Osteocyte (in vitro differentiated cells): ENCODE measurements at regions not wholly inside any gene's neighbourhood (a gene's known extent, or its start where the extent isn't known, plus 50 kb on each side); places are given as distances from the start of the nearest gene placed in this dataset.

ENCODE experiments used
- DNase-seq: peaks from one replicate; pipeline ENCODE4 v3.0.0; 2021; ENCODE audit warnings: mixed read lengths; ENCODE audit not compliant: unreplicated experiment; ENCODE audit errors: extremely low spot score
- H3K27ac Mint-ChIP-seq: one replicate; pipeline ENCODE4 v1.8.0; 2021; ENCODE audit warnings: mild to moderate bottlenecking, mixed read lengths; ENCODE audit not compliant: unreplicated experiment
- H3K27me3 Mint-ChIP-seq: one replicate; pipeline ENCODE4 v1.8.0; 2021; ENCODE audit warnings: mixed read lengths; ENCODE audit not compliant: unreplicated experiment
- H3K36me3 Mint-ChIP-seq: one replicate; pipeline ENCODE4 v1.8.0; 2021; ENCODE audit warnings: mixed read lengths; ENCODE audit not compliant: unreplicated experiment
- H3K4me1 Mint-ChIP-seq: one replicate; pipeline ENCODE4 v1.8.0; 2021; ENCODE audit warnings: mixed read lengths; ENCODE audit not compliant: unreplicated experiment
- H3K4me3 Mint-ChIP-seq: one replicate; pipeline ENCODE4 v1.8.0; 2021; ENCODE audit warnings: mild to moderate bottlenecking, moderate library complexity, mixed read lengths; ENCODE audit not compliant: unreplicated experiment
- H3K9me3 Mint-ChIP-seq: one replicate; pipeline ENCODE4 v1.8.0; 2021; ENCODE audit warnings: mixed read lengths; ENCODE audit not compliant: unreplicated experiment
- CTCF ChIP-seq: fragments of 200-600 bp; sonication (generic); IDR thresholded peaks from 2 replicates; pipeline ENCODE4 v1.5.0; 2021; ENCODE audit warnings: antibody characterized with exemption, mild to moderate bottlenecking, moderate library complexity

- Mint-ChIP-seq H3K27me3 (no peaks in the 10 kb centered on the region), H3K4me3 (no peak overlapping the region), H3K9me3 (no peaks in the 10 kb centered on the region)
Observed at GRCh38 chr1:61627365-61627764, 97.6 kb downstream of the TM2D1 start.

GRCh38 chr1:61626816-61627215 lies 98.1 kb downstream of the TM2D1 start:
- Mint-ChIP-seq H3K4me1 (no peaks in the 10 kb centered on the region), H3K4me3 (no peak overlapping the region), H3K27ac (no peak overlapping the region), H3K36me3 (no peaks in the 10 kb centered on the region), H3K27me3 (no peaks in the 10 kb centered on the region), H3K9me3 (no peaks in the 10 kb centered on the region)
- no peak for DNase-seq
- no peak for TF ChIP-seq CTCF

More at GRCh38 chr1:61627365-61627764, 97.6 kb downstream of the TM2D1 start:
- no peak for DNase-seq
- H3K36me3 Mint-ChIP-seq = no peaks in the 10 kb centered on the region
- TF ChIP-seq CTCF = no peak
- no peak overlapping the region for H3K27ac Mint-ChIP-seq
- H3K4me1 Mint-ChIP-seq = no peaks in the 10 kb centered on the region

GRCh38 chr1:61623852-61624251 lies 101.1 kb downstream of the TM2D1 start:
- Mint-ChIP-seq H3K9me3 (no peaks in the 10 kb centered on the region), H3K36me3 (no peaks in the 10 kb centered on the region), H3K4me3 (no peak overlapping the region), H3K27ac (no peak overlapping the region), H3K4me1 (no peaks in the 10 kb centered on the region), H3K27me3 (no peaks in the 10 kb centered on the region)
- DNase-seq = no peak
- TF ChIP-seq CTCF = no peak

DNA sequence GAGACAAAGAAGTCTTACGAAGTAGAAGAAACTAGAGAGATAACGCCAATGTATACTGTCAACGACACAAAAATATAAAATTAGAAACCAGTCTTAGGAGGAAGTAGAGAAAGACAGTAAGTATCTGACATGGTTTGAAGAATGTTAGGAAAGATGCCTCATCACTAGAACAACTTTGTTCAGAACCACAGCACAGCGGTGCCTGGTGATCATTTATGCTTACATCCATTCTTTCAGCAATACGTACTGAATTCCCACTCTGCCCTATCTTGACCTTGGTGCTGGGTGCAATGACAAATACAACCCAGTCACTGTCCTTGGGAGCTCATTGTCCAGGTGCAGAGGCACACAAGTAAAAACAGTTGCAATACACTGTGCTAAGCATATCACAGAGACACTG lies 104.4 kb downstream of the TM2D1 start:
- no peak overlapping the region for H3K4me3 Mint-ChIP-seq
- H3K36me3 Mint-ChIP-seq = no peaks in the 10 kb centered on the region
- no peaks in the 10 kb centered on the region for H3K9me3 Mint-ChIP-seq
- no peak for TF ChIP-seq CTCF
- H3K27me3 Mint-ChIP-seq = no peaks in the 10 kb centered on the region
- H3K4me1 Mint-ChIP-seq = peaks cover 15% of the 10 kb centered on the region
- no peak for DNase-seq
- H3K27ac Mint-ChIP-seq = no peak overlapping the region

- no peaks in the 10 kb centered on the region for H3K9me3 Mint-ChIP-seq
- no peak overlapping the region for H3K4me3 Mint-ChIP-seq
- no peaks in the 10 kb centered on the region for H3K27me3 Mint-ChIP-seq
- H3K27ac Mint-ChIP-seq = no peak overlapping the region
- peaks cover 15% of the 10 kb centered on the region for H3K4me1 Mint-ChIP-seq
- no peaks in the 10 kb centered on the region for H3K36me3 Mint-ChIP-seq
- TF ChIP-seq CTCF = no peak
- DNase-seq = no peak
Observed at GRCh38 chr1:61618755-61619154, 106.2 kb downstream of the TM2D1 start.
